GM13977 (cell line): ENCODE measurements at regions not wholly inside any gene's neighbourhood (a gene's known extent, or its start where the extent isn't known, plus 50 kb on each side); places are given as distances from the start of the nearest gene placed in this dataset.

ENCODE experiments used
- DNase-seq: peaks from one replicate; pipeline ENCODE4 v3.0.0; 2012; ENCODE audit warnings: low spot score
- in situ Hi-C: fragments of 300-500 bp; cut with MboI; formaldehyde crosslinking; loops from one replicate; pipeline ENCODE4 v1.12.0; 2022; ENCODE audit warnings: low sequenced_read_pairs, low pct_unique_long_range_greater_than_20kb, mixed read lengths, inconsistent platforms; ENCODE audit not compliant: unreplicated experiment
- TF ChIP-seq, protein P1 (sequence below): IDR thresholded peaks from 2 replicates; pipeline ENCODE4 v1.5.1; 2012; ENCODE audit warnings: mild to moderate bottlenecking, control low read depth; ENCODE audit not compliant: insufficient read depth; ENCODE audit errors: extremely low read depth, missing control alignments

DNA sequence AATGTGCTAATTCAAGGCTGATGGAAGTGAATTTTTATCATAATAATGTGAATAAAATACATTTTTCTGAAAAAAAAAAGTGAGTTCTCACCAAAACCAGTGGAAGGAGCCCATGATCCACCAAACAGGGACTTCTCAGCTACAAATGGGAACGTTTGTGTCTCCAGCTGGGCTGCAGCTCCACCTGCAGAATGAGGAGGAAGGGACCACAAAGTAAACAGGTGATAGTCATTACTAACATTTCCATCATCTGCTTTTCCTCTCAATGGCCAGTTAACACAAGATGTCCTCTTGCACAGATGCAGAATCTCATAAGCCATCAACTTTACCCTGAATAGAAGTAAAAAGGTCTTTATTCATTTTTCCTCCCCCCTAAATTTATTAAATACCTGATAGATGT, 246.2 kb downstream of the MRPL39 start:
- TF ChIP-seq, protein P1, sequence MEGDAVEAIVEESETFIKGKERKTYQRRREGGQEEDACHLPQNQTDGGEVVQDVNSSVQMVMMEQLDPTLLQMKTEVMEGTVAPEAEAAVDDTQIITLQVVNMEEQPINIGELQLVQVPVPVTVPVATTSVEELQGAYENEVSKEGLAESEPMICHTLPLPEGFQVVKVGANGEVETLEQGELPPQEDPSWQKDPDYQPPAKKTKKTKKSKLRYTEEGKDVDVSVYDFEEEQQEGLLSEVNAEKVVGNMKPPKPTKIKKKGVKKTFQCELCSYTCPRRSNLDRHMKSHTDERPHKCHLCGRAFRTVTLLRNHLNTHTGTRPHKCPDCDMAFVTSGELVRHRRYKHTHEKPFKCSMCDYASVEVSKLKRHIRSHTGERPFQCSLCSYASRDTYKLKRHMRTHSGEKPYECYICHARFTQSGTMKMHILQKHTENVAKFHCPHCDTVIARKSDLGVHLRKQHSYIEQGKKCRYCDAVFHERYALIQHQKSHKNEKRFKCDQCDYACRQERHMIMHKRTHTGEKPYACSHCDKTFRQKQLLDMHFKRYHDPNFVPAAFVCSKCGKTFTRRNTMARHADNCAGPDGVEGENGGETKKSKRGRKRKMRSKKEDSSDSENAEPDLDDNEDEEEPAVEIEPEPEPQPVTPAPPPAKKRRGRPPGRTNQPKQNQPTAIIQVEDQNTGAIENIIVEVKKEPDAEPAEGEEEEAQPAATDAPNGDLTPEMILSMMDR, result no peak
- in situ Hi-C loops, result no loop called here
- DNase-seq, result no peak

DNA sequence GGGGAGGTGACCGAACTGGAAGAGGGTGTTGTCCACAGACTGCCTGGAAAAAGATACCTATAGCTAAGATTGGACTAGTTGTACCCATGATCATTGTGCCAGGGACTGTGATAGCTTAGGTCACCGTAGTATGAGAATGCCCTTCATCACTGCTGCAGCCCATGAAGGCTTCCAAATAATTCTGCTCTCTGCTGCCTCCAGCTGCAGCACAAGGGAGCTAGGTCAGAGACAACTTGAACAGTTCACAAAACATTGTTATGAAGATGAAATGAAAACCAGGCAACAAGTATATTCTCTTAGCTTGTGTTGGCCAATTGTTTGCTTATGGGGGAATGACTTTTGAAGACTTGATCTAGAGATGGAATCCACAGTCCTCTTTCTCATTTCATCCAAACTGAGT, 246.7 kb downstream of the MRPL39 start:
- TF ChIP-seq, protein P1, result peak; percentile 15
- DNase-seq, result no peak
- in situ Hi-C loops, result no loop called here

DNA sequence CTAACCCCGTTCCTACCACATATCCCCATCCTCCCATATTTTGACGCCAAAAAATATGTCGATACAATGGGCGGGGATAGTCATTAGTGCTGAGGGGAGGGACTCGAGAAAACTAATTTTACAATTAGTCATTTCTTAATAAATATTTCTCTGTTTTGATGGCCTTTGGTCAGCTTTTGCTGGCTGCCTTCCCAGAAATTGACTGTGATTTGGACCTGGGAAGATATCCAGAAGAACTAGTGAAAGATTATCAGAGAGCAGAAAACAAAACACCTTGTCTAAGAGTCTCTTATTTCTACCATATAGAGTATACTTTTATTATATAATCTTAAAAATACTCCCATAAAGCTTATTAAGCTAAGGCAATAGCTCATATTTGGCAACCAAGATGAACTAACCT, 247.6 kb downstream of the MRPL39 start:
- in situ Hi-C loops, result no loop called here
- TF ChIP-seq, protein P1, result no peak
- no peak for DNase-seq

DNA sequence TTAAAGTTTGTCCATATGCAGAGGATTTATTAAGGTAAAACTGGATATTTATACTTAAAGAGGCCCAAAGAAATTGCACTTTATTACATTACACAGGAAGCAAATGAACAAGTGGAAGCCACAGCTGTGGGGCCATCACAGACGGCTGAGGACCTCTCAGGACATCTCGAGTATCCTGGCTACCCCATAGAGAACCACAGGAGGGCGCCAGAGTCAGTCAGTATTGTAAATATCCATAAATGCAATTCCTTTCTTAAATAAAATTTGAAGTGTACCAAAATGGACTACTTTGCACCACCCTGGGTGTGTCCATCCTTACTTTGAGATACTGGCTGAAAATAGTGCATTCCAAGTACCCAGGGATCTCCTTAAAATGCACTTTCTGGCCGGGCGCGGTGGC, 257.2 kb downstream of the MRPL39 start:
- DNase-seq, result no peak
- TF ChIP-seq, protein P1, result peak; percentile 42
- in situ Hi-C loops, result no loop called here

DNA sequence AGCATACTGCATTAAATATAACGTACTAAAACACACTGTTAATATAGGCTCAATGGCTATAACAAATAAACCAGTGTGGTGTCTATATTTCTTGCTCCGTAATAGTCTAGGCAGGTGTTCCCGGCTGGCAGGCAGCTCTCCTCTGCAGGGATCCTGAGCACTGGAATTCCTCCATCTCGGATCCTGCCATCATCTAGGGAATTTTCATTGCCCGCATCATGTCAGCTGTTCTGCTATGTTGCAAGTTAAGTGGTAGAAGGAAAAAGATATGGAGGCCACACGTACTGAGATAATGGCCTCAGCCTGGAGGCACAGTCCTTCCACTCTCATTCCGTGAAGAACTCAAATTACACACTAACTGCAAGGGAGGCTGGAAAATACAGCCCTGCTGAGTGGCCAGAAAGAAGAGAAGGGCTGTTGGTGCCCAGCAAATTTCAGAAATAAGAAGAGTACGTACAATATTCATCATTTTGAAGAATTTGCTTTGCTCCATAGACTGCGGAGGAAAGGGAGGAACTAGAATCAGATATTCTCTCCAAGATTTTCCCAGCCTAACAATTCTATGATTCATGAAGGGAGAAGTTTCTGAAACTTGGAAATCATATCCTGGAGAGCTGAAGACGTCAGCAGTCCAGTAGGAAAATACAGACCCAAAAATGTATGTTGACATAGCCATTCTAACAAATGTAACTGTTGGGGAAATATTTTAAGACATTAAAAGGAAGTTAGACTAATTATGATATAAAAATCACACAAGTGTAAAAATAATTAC, 263.3 kb downstream of the MRPL39 start:
- TF ChIP-seq, protein P1, result no peak
- in situ Hi-C loops, result no loop called here
- no peak for DNase-seq

DNA sequence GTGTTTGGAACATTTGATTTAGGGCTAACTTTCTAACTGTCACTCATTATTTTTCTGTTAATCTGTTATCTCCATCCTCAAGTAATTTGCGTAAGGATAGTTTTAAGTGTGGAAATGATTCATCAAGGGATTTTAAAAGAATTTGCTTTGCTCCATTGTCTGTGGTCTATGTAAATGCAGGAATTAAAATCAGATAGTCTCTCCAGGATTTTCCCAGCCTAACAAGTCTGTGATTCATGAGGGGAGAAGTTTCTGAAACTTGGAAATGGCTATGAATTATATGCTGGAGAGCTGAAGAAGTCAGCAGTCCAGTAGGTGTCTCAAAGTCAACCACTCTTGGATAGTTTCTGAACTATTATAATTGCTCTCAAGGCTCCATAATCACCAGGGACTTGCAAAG, 264.5 kb downstream of the MRPL39 start:
- no peak for DNase-seq
- in situ Hi-C loops, result no loop called here
- TF ChIP-seq, protein P1, result no peak
